SK-N-SH (cell line): ENCODE measurements at regions not wholly inside any gene's neighbourhood (a gene's known extent, or its start where the extent isn't known, plus 50 kb on each side); places are given as distances from the start of the nearest gene placed in this dataset.

Experiments used
- CTCF ChIP-seq: fragments of 200-600 bp; sonication (generic); IDR thresholded peaks from 2 replicates; pipeline ENCODE4 v1.6.1; 2017; ENCODE audit warnings: antibody characterized with exemption, mild to moderate bottlenecking, moderate library complexity
- MXI1 ChIP-seq: IDR thresholded peaks from 2 replicates; pipeline ENCODE4 v1.6.1; 2012; ENCODE audit warnings: mild to moderate bottlenecking, low read depth, low read length, improper control_type of control experiment
- PBX3 ChIP-seq: IDR thresholded peaks from 2 replicates; pipeline ENCODE4; 2012
- POLR2AphosphoS5 ChIP-seq: IDR thresholded peaks from 2 replicates; pipeline ENCODE4 v1.6.1; 2012; ENCODE audit warnings: low read depth, low read length
- RFX5 ChIP-seq: IDR thresholded peaks from 2 replicates; pipeline ENCODE4 v1.6.1; 2012; ENCODE audit warnings: mild to moderate bottlenecking, improper control_type of control experiment, low read length
- USF2 ChIP-seq: fragments of 150-350 bp; IDR thresholded peaks from 2 replicates; pipeline ENCODE4 v1.6.1; 2017; ENCODE audit warnings: antibody characterized with exemption, low read length, low read depth, borderline replicate concordance

DNA sequence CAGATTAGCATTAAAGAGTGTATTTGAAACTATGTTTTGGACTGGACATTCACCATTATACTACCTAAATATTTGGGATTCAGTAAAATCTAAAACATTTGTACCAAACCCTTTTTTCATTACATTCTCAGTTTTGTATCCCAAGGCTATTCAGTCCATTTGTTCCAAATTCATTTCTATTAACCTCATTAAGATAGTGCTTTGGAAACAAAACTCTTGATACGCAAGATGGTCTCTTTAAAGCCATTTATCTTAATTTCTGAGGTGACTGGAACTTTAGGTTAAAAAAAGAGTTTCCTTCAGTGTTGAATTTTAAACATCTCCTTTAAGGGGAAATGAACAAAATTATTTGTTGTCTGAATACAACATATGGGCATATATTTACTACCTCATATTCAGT lies 702.5 kb upstream of the GRAMD2B start:
- TF ChIP-seq MXI1, result no peak
- no peak for TF ChIP-seq PBX3
- TF ChIP-seq RFX5, result no peak
- no peak for TF ChIP-seq USF2
- no peak for TF ChIP-seq CTCF
- TF ChIP-seq POLR2AphosphoS5, result no peak
